Peyer's patch (tissue), 4 donors: ENCODE measurements at regions not wholly inside any gene's neighbourhood (a gene's known extent, or its start where the extent isn't known, plus 50 kb on each side); places are given as distances from the start of the nearest gene placed in this dataset.

Source experiments
- CTCF ChIP-seq, 6 experiments: fragments of 450-650 bp in 4 of 6; fragments of 200-600 bp in 2 of 6; sonication (generic) in 1 of 6; IDR thresholded peaks; one replicate each; pipeline ENCODE4 v1.5.1; 2017 to 2019; ENCODE audit warnings: antibody characterized with exemption in 6 of 6, mild to moderate bottlenecking in 3 of 6, moderate library complexity in 1 of 6
- POLR2A ChIP-seq, 2 donors: fragments of 450-650 bp; IDR thresholded peaks; one replicate each; pipeline ENCODE4 v1.5.1; 2017; ENCODE audit warnings: antibody characterized with exemption in 2 of 2, mild to moderate bottlenecking in 2 of 2, moderate library complexity in 2 of 2

GRCh38 chr12:4046495-4046840 lies 173.3 kb upstream of the PARP11 start:
- TF ChIP-seq POLR2A (IDR thresholded peaks at IDR 0.05) (no peak), CTCF (IDR thresholded peaks at IDR 0.05) (no peak)
